Erythroblast (primary cell): ENCODE measurements at regions not wholly inside any gene's neighbourhood (a gene's known extent, or its start where the extent isn't known, plus 50 kb on each side); places are given as distances from the start of the nearest gene placed in this dataset.

Experiments
- GATA1 ChIP-seq: IDR thresholded peaks from 2 replicates; pipeline ENCODE4 v1.6.1; 2011; ENCODE audit warnings: low read depth, mild to moderate bottlenecking, control low read depth, low read length, moderate library complexity
- POLR2A ChIP-seq: IDR thresholded peaks from 2 replicates; pipeline ENCODE4 v1.6.1; 2011; ENCODE audit warnings: mild to moderate bottlenecking, low read length

- TF ChIP-seq POLR2A (no peak), GATA1 (no peak)
Observed at GRCh38 chrX:69369999-69370398, 134.1 kb upstream of the NALF2 start.
